GM12878 (cell line): ENCODE measurements at regions not wholly inside any gene's neighbourhood (a gene's known extent, or its start where the extent isn't known, plus 50 kb on each side); places are given as distances from the start of the nearest gene placed in this dataset.
A peak's percentile ranks its signal among the peaks of the same experiment; 100 is the strongest.

Experiments
- ASH2L ChIP-seq: fragments of 300-600, 200-600 bp; sonication (generic); IDR thresholded peaks from 2 replicates; pipeline ENCODE4 v1.6.1; 2017; ENCODE audit warnings: low read depth, mild to moderate bottlenecking, borderline replicate concordance
- ATF7 ChIP-seq: fragments of 450-650 bp; IDR thresholded peaks from 2 replicates; pipeline ENCODE4 v1.6.1; 2016; ENCODE audit warnings: low read depth, mild to moderate bottlenecking
- BCLAF1 ChIP-seq: fragments of 450-650 bp; IDR thresholded peaks from 2 replicates; pipeline ENCODE4 v1.6.1; 2017; ENCODE audit warnings: antibody characterized with exemption, mild to moderate bottlenecking, moderate library complexity
- DPF2 ChIP-seq: fragments of 450-650 bp; IDR thresholded peaks from 2 replicates; pipeline ENCODE4 v1.6.1; 2017; ENCODE audit warnings: mild to moderate bottlenecking
- E2F4 ChIP-seq: IDR thresholded peaks from 2 replicates; pipeline ENCODE4 v1.6.1; 2012; ENCODE audit warnings: low read depth, low read length, improper control_type of control experiment
- EP300 ChIP-seq, 2 experiments: fragments of 150-350 bp in 1 of 2; IDR thresholded peaks; 2 replicates each; pipeline ENCODE4 v1.6.1; 2011 to 2012; ENCODE audit warnings: low read depth in 2 of 2, low read length in 2 of 2, borderline replicate concordance in 1 of 2, improper control_type of control experiment in 1 of 2, inconsistent platforms in 1 of 2; ENCODE audit not compliant: control insufficient read depth in 1 of 2
- GABPA ChIP-seq: IDR thresholded peaks from 2 replicates; pipeline ENCODE4 v1.6.1; 2014; ENCODE audit warnings: antibody characterized with exemption, low read depth, mild to moderate bottlenecking, inconsistent platforms
- HDAC2 ChIP-seq: fragments of 200-600 bp; sonication (generic); IDR thresholded peaks from 2 replicates; pipeline ENCODE4 v1.6.1; 2017
- IRF4 ChIP-seq: IDR thresholded peaks from 2 replicates; pipeline ENCODE4 v1.6.1; 2011; ENCODE audit warnings: low read depth, low read length
- MEF2A ChIP-seq: IDR thresholded peaks from 2 replicates; pipeline ENCODE4 v1.6.1; 2011; ENCODE audit warnings: low read depth, mild to moderate bottlenecking, low read length, moderate library complexity; ENCODE audit not compliant: insufficient read depth
- MEF2B ChIP-seq: fragments of 450-650 bp; IDR thresholded peaks from 2 replicates; pipeline ENCODE4 v1.6.1; 2018; ENCODE audit warnings: mild to moderate bottlenecking, moderate library complexity; ENCODE audit not compliant: partially characterized antibody, poor library complexity, severe bottlenecking
- MXI1 ChIP-seq: fragments of 150-350 bp; IDR thresholded peaks from 2 replicates; pipeline ENCODE4 v1.6.1; 2011; ENCODE audit warnings: low read depth, mild to moderate bottlenecking, inconsistent platforms, low read length, improper control_type of control experiment
- NBN ChIP-seq: fragments of 450-650 bp; IDR thresholded peaks from 2 replicates; pipeline ENCODE4 v1.6.1; 2016
- NFXL1 ChIP-seq: fragments of 450-650 bp; IDR thresholded peaks from 2 replicates; pipeline ENCODE4 v1.6.1; 2017; ENCODE audit warnings: antibody characterized with exemption, mild to moderate bottlenecking, borderline replicate concordance
- NFYB ChIP-seq: IDR thresholded peaks from 2 replicates; pipeline ENCODE4 v1.6.1; 2011; ENCODE audit warnings: low read depth, mild to moderate bottlenecking, low read length, improper control_type of control experiment, moderate library complexity; ENCODE audit not compliant: insufficient read depth
- NRF1 ChIP-seq: conservative IDR thresholded peaks from 2 replicates; pipeline ENCODE4 v1.6.1; 2011; ENCODE audit warnings: mild to moderate bottlenecking, low read depth, low read length, improper control_type of control experiment
- PAX5 ChIP-seq: IDR thresholded peaks from 2 replicates; pipeline ENCODE4 v1.6.1; 2011; ENCODE audit warnings: low read depth, low read length, borderline replicate concordance
- RB1 ChIP-seq: fragments of 450-650 bp; formaldehyde crosslinking; IDR thresholded peaks from 2 replicates; pipeline ENCODE4 v1.6.1; 2017; ENCODE audit warnings: mild to moderate bottlenecking, borderline replicate concordance
- RCOR1 ChIP-seq: conservative IDR thresholded peaks from 2 replicates; pipeline ENCODE4 v1.6.1; 2012; ENCODE audit warnings: low read depth, low read length, improper control_type of control experiment
- RUNX3 ChIP-seq: IDR thresholded peaks from 2 replicates; pipeline ENCODE4 v1.6.1; 2012; ENCODE audit warnings: low read length, inconsistent platforms
- SMAD5 ChIP-seq: IDR thresholded peaks from 2 replicates; pipeline ENCODE4 v1.6.1; 2016; ENCODE audit warnings: antibody characterized with exemption, low read depth
- SMC3 ChIP-seq: IDR thresholded peaks from 2 replicates; pipeline ENCODE4 v1.6.1; 2011; ENCODE audit warnings: low read length, improper control_type of control experiment, borderline replicate concordance
- SREBF1 ChIP-seq: IDR thresholded peaks from 2 replicates; pipeline ENCODE4 v1.6.1; 2012; ENCODE audit warnings: mild to moderate bottlenecking, low read length
- YBX1 ChIP-seq: fragments of 450-650 bp; IDR thresholded peaks from 2 replicates; pipeline ENCODE4 v1.6.1; 2016; ENCODE audit warnings: antibody characterized with exemption
- TF ChIP-seq, protein P1 (sequence below): fragments of 450-650 bp; IDR thresholded peaks from 2 replicates; pipeline ENCODE4 v1.6.1; 2016; ENCODE audit warnings: mild to moderate bottlenecking
- TF ChIP-seq, protein P2 (sequence below): IDR thresholded peaks from 2 replicates; pipeline ENCODE4 v1.6.1; 2012; ENCODE audit warnings: low read depth, low read length, improper control_type of control experiment

- TF ChIP-seq, protein P1, sequence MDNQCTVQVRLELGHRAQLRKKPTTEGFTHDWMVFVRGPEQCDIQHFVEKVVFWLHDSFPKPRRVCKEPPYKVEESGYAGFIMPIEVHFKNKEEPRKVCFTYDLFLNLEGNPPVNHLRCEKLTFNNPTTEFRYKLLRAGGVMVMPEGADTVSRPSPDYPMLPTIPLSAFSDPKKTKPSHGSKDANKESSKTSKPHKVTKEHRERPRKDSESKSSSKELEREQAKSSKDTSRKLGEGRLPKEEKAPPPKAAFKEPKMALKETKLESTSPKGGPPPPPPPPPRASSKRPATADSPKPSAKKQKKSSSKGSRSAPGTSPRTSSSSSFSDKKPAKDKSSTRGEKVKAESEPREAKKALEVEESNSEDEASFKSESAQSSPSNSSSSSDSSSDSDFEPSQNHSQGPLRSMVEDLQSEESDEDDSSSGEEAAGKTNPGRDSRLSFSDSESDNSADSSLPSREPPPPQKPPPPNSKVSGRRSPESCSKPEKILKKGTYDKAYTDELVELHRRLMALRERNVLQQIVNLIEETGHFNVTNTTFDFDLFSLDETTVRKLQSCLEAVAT = peak; percentile 81; the same call in 1 of the 2 replicates
- TF ChIP-seq NBN (peak; percentile 60; the same call in 1 of the 2 replicates), MEF2A (no peak), BCLAF1 (no peak), SMAD5 (no peak), RB1 (no peak), NFXL1 (no peak), YBX1 (no peak), GABPA (no peak), DPF2 (peak; percentile 88), RUNX3 (peak; percentile 91), NFYB (no peak), ASH2L (no peak), NRF1 (no peak), EP300 (IDR thresholded peaks at IDR 0.05; ENCODE audit: borderline replicate concordance in 1 of 2, control insufficient read depth in 1 of 2, low read depth in 2 of 2, low read length in 2 of 2) (peak in 1 of 2 experiments; percentile 75; a peak in 2 of 4 replicates), HDAC2 (no peak), PAX5 (no peak), MXI1 (no peak), MEF2B (no peak), RCOR1 (no peak), SREBF1 (no peak), ATF7 (peak; percentile 70), IRF4 (peak; percentile 16; the same call in 1 of the 2 replicates), E2F4 (no peak), SMC3 (no peak)
- TF ChIP-seq, protein P2, sequence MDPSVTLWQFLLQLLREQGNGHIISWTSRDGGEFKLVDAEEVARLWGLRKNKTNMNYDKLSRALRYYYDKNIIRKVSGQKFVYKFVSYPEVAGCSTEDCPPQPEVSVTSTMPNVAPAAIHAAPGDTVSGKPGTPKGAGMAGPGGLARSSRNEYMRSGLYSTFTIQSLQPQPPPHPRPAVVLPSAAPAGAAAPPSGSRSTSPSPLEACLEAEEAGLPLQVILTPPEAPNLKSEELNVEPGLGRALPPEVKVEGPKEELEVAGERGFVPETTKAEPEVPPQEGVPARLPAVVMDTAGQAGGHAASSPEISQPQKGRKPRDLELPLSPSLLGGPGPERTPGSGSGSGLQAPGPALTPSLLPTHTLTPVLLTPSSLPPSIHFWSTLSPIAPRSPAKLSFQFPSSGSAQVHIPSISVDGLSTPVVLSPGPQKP = no peak
- TF ChIP-seq, all 136 proteins: peak for 20
These were observed 57.2 kb downstream of the CEP43 start (continued) for GRCh38 chr6:167056370-167056769.
